Motor neuron (in vitro differentiated cells): ENCODE measurements at regions not wholly inside any gene's neighbourhood (a gene's known extent, or its start where the extent isn't known, plus 50 kb on each side); places are given as distances from the start of the nearest gene placed in this dataset.

Experiments
- ATAC-seq, 8 experiments: fragments of 200-7000 bp; cut with Tn5 transposase; replicated peaks in 6 of 8; 2 replicates each; pipeline ENCODE4 v1.8.0; 2021; ENCODE audit warnings: mild to moderate bottlenecking in 8 of 8, moderate library complexity in 8 of 8
- H3K27ac ChIP-seq, 2 donors: fragments of 250-450 bp; sonication (Bioruptor Pico); 2 replicates each; pipeline ENCODE4 v1.9.0; 2021; ENCODE audit warnings: antibody characterized with exemption in 2 of 2, mild to moderate bottlenecking in 2 of 2, moderate library complexity in 1 of 2
- H3K4me1 ChIP-seq, 2 donors: fragments of 250-450 bp; sonication (Bioruptor Pico); replicated peaks in 1 of 2; 2 replicates each; pipeline ENCODE4 v1.6.1; 2021; ENCODE audit warnings: antibody characterized with exemption in 2 of 2, mild to moderate bottlenecking in 2 of 2, moderate library complexity in 1 of 2
- H3K4me3 ChIP-seq, 5 donors: fragments of 250-450 bp; sonication (Bioruptor Pico); 2 replicates each; pipeline ENCODE4 v1.9.0; 2021; ENCODE audit warnings: antibody characterized with exemption in 5 of 5, mild to moderate bottlenecking in 5 of 5, moderate library complexity in 4 of 5
- WGBS, 10 experiments: fragments of 450-650 bp; shearing (Covaris generic); methylation state at CpG; one replicate each; pipeline ENCODE4 v1.0.0; 2022; 5-methylcytosine and 5-hydroxymethylcytosine counted together
- in situ Hi-C, 9 experiments: fragments of 400-800 bp; cut with MboI; loops; one replicate each; pipeline ENCODE4 v1.15.0; 2021; ENCODE audit warnings: low sequenced_read_pairs in 9 of 9, low pct_unique_long_range_greater_than_20kb in 2 of 9; ENCODE audit not compliant: unreplicated experiment in 9 of 9

GRCh38 chrX:69222103-69223090, 57.1 kb upstream of the PJA1 start:
- peak; percentile 77 to 97 (median 93) for ATAC-seq
- peaks cover 17 to 29% of the 10 kb centered on the region in 2 donors for H3K4me1 ChIP-seq
- no peak overlapping the region for H3K4me3 ChIP-seq
- WGBS, 10 experiments: 0 to 20% (median 0%) methylated on average over 1 of the region's 12 CpGs; no CpG with 5 or more reads in 5 of the 10 experiments
- peak overlapping the region in 1 of 2 donors; percentile 52 for H3K27ac ChIP-seq
- in situ Hi-C loops: loop anchor here in 6 of 9 experiments (10.0 to 25.0 kb wide), 2 partner anchors 385 to 398 kb away; partner anchors contain the start of gene EFNB1 (in 6 of the 6)

GRCh38 chrX:69221239-69222102, 56.2 kb upstream of the PJA1 start:
- peaks cover 17 to 29% of the 10 kb centered on the region in 2 donors for H3K4me1 ChIP-seq
- peak overlapping the region in 1 of 2 donors; percentile 52 for H3K27ac ChIP-seq
- H3K4me3 ChIP-seq: no peak overlapping the region
- ATAC-seq: peak in 6 of 8 experiments; percentile 18 to 72 (median 67)
- in situ Hi-C loops: loop anchor here in 6 of 9 experiments (10.0 to 25.0 kb wide), 2 partner anchors 384 to 397 kb away; partner anchors contain the start of gene EFNB1 (in 6 of the 6)
- WGBS, 10 experiments: 10 to 80% methylated on average over 1 to 2 of the region's 38 CpGs; no CpG with 5 or more reads in 8 of the 10 experiments

DNA sequence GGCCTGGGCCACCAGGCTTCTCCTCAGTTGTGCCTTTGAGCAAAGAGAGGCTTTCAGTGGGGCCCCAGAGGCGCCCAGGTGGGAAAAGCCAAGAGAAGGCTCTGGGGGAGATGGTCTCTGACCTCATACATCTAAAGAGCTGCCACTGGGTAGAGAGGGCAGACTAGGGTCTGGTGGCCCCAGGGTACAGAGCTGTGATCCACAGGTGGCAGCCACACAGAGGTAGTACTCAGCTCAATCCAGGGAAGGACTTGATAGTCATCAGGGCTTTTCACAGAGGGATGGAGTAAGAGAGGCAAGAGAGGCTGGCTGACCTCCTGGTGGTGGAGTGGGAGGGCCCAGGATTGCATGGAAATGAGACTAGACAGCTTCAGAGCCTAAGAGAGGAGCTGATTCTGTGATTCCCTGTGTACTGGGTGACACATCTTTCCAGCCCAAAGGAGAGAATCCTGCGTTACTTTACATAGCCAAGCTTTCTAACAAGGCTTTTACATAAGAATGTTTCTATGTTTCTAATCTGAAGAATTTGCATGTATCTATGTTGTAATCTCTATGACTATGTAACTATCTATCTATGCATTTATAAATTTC, 53.2 kb upstream of the PJA1 start:
- Histone ChIP-seq H3K4me3 (no peak overlapping the region), H3K27ac (no peak overlapping the region), H3K4me1 (peaks cover 20 to 28% of the 10 kb centered on the region in 2 donors)
- in situ Hi-C loops: loop anchor here in 5 of 9 experiments (25.0 kb wide), 1 partner anchor 381 kb away; the partner anchor contains the start of gene EFNB1 (in 5 of the 5)
- 20 to 100% (median 50%) methylated on average over 1 of the region's 2 CpGs; no CpG with 5 or more reads in 7 of the 10 experiments for WGBS, 10 experiments
- peak in 5 of 8 experiments; percentile 28 to 84 (median 60) for ATAC-seq

DNA sequence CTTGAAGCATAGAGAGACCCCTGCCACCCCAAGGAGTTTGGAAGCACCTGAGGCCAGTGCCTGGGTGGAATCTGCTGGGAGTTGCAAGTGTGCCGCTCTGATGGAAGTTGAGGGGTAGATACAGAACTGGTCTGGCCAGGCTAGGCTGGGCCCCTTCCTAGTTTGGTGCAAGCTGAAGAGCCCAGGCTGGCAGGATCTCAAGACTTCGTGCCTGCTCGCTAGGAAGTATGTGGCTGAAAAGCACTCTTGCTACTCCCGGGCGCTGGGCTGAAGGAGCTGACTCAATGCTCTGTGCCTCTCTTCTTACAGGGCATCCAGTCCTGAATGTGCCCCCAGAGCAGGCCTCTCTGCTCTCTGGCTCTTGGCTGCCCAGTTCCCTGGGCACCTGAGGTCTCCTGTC, 51.7 kb upstream of the PJA1 start:
- in situ Hi-C loops: loop anchor here in 5 of 9 experiments (25.0 kb wide), 1 partner anchor 380 kb away; the partner anchor contains the start of gene EFNB1 (in 5 of the 5)
- 100% methylated on average over 1 of the region's 5 CpGs; no CpG with 5 or more reads in 9 of the 10 experiments for WGBS, 10 experiments
- ATAC-seq: no peak

DNA sequence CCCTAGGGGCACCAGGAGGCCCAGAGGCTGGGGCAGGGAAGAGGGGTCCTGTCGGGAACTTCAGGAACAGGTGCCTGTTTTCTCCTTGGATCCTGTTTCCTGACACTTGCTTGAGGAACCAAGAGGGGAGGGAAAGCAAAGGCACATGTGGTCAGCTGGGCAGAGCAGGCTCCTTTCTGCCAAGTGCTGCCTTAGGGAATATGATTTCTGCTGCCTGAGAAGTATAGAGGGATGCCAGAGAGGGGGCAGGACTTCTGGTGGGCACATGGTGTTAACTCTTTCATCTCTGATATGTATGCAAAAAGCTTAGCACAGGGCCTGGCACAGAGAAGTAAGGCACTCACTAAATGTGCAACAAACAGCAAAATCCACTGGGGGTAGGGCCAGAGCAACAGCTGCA, 51.2 kb upstream of the PJA1 start:
- Histone ChIP-seq H3K27ac (no peak overlapping the region), H3K4me3 (no peak overlapping the region), H3K4me1 (peaks cover 9% of the 10 kb centered on the region in 2 donors)
- 40% methylated on average over 1 of the region's 1 CpG; no CpG with 5 or more reads in 9 of the 10 experiments for WGBS, 10 experiments
- in situ Hi-C loops: loop anchor here in 5 of 9 experiments (25.0 kb wide), 1 partner anchor 379 kb away; the partner anchor contains the start of gene EFNB1 (in 5 of the 5)
- ATAC-seq: no peak

More for the DNA sequence above, 51.7 kb upstream of the PJA1 start:
- Histone ChIP-seq H3K4me1 (peaks cover 9 to 12% of the 10 kb centered on the region in 2 donors), H3K27ac (no peak overlapping the region), H3K4me3 (no peak overlapping the region)

DNA sequence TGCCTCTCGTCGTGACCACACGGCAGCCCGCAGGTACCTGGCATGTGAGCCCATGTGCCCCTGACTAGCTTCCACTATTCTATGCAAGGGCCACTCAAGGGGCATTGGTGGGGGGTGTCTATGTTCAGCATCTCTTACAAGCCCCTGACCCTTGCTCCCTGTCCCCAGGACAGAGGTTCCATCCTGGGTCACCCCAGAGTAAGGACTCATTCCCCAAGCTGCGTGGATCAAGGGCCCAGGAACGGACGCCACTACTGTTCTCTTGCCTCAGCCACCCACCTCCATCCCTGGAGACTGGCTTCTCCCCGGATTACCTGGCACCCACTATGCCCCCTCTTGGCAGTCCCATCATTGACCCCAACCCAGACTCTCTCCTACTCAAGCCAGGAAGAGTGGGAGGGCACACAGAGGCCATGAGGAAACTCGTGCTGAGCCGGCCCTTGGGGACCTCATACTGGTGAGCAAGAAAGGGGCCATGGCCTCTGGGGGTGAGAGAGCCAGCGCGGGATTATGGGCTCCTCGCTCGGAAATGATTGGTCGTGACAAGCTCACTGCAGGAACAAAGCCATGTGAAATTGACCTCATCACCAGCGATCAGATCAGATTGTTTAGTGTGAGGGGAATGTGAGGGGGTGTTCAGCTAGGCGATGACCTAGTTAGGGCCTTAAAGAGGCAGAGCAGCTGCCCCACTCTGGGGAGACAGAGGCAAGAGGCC, 50.1 kb upstream of the PJA1 start:
- WGBS, 10 experiments: 38 to 50% (median 49%) methylated on average over 2 to 4 of the region's 17 CpGs; no CpG with 5 or more reads in 7 of the 10 experiments
- Histone ChIP-seq H3K27ac (peak overlapping the region in 1 of 2 donors; percentile 39), H3K4me1 (peaks cover 5 to 9% of the 10 kb centered on the region in 2 donors), H3K4me3 (no peak overlapping the region)
- ATAC-seq: peak in 5 of 8 experiments; percentile 73 to 83 (median 79)
- in situ Hi-C loops: loop anchor here in 5 of 9 experiments (25.0 kb wide), 1 partner anchor 378 kb away; the partner anchor contains the start of gene EFNB1 (in 5 of the 5)
